Keratinocyte (primary cell): ENCODE measurements at regions not wholly inside any gene's neighbourhood (a gene's known extent, or its start where the extent isn't known, plus 50 kb on each side); places are given as distances from the start of the nearest gene placed in this dataset.

ENCODE experiments used
- DNase-seq: peaks from one replicate; pipeline ENCODE4 v3.0.0-alpha.2; 2011; ENCODE audit warnings: low read depth, missing footprints, low spot score
- FAIRE-seq: peaks from 2 replicates; lab custom pipeline; 2011; peaks lifted over from hg19 to GRCh38; lab: Jason Lieb, UNC
- H2AFZ ChIP-seq: 2 replicates; pipeline ENCODE4 v1.6.0; 2012; ENCODE audit warnings: low read length, control low read depth, inconsistent platforms; ENCODE audit not compliant: control insufficient read depth
- H3K27ac ChIP-seq: 2 replicates; pipeline ENCODE4 v1.5.1; 2011; ENCODE audit warnings: low read length; ENCODE audit not compliant: control insufficient read depth, insufficient read depth
- H3K27me3 ChIP-seq: 3 replicates; pipeline ENCODE4 v1.6.0; 2011; ENCODE audit warnings: low read length; ENCODE audit not compliant: control insufficient read depth, insufficient read depth; ENCODE audit errors: extremely low read depth
- H3K36me3 ChIP-seq, 2 experiments: 2 replicates in 1 of 2; 3 replicates in 1 of 2; pipeline ENCODE4 v1.5.1; 2011; ENCODE audit warnings: low read length in 2 of 2, mild to moderate bottlenecking in 1 of 2; ENCODE audit not compliant: control insufficient read depth in 2 of 2, insufficient read depth in 2 of 2; ENCODE audit errors: extremely low read depth in 1 of 2
- H3K4me1 ChIP-seq: 3 replicates; pipeline ENCODE4 v1.5.1; 2011; ENCODE audit warnings: low read length; ENCODE audit not compliant: control insufficient read depth, insufficient read depth; ENCODE audit errors: extremely low read depth
- H3K4me2 ChIP-seq: 3 replicates; pipeline ENCODE4 v1.6.0; 2011; ENCODE audit warnings: low read depth, low read length; ENCODE audit not compliant: control insufficient read depth, insufficient read depth; ENCODE audit errors: extremely low read depth
- H3K4me3 ChIP-seq, 3 experiments: fragments of 200-600 bp in 1 of 3; sonication (generic) in 1 of 3; 2 replicates in 2 of 3; 3 replicates in 1 of 3; pipeline ENCODE4 v1.5.1; 2011 to 2016; ENCODE audit warnings: low read length in 3 of 3, mild to moderate bottlenecking in 3 of 3, control low read depth in 2 of 3, inconsistent platforms in 1 of 3, low read depth in 1 of 3, mixed read lengths in 1 of 3, mixed run types in 1 of 3, moderate library complexity in 1 of 3; ENCODE audit not compliant: control insufficient read depth in 2 of 3, insufficient read depth in 2 of 3; ENCODE audit errors: extremely low read depth in 1 of 3
- H3K79me2 ChIP-seq: 2 replicates; pipeline ENCODE4 v1.6.0; 2012; ENCODE audit warnings: low read length; ENCODE audit not compliant: control insufficient read depth, insufficient read depth
- H3K9ac ChIP-seq: 3 replicates; pipeline ENCODE4 v1.6.0; 2011; ENCODE audit warnings: low read length; ENCODE audit not compliant: control insufficient read depth, insufficient read depth; ENCODE audit errors: extremely low read depth
- H3K9me1 ChIP-seq: 3 replicates; pipeline ENCODE4 v1.6.0; 2011; ENCODE audit warnings: low read length; ENCODE audit not compliant: control insufficient read depth, insufficient read depth; ENCODE audit errors: extremely low read depth
- H3K9me3 ChIP-seq: 2 replicates; pipeline ENCODE4 v1.5.1; 2012; ENCODE audit warnings: low read depth, low read length; ENCODE audit not compliant: control insufficient read depth
- H4K20me1 ChIP-seq: 3 replicates; pipeline ENCODE4 v1.6.0; 2011; ENCODE audit warnings: low read length; ENCODE audit not compliant: control insufficient read depth, insufficient read depth; ENCODE audit errors: extremely low read depth
- EZH2 ChIP-seq: IDR thresholded peaks from one replicate; pipeline ENCODE4 v1.6.1; 2012; ENCODE audit warnings: inconsistent platforms, mild to moderate bottlenecking, low read length, moderate library complexity
- dilution Hi-C: fragments of 300-500 bp; cut with MboI; formaldehyde crosslinking; loops from one replicate; pipeline ENCODE4 v1.7.0; 2020; ENCODE audit warnings: low sequenced_read_pairs; ENCODE audit not compliant: extremely low pct_ligation_motif_present
- TF ChIP-seq, protein P1 (sequence below), 3 experiments: IDR thresholded peaks in 1 of 3; conservative IDR thresholded peaks in 1 of 3; optimal IDR thresholded peaks in 1 of 3; 2 replicates in 2 of 3; 3 replicates in 1 of 3; pipeline versions ENCODE3 to v1.5.1; 2011; ENCODE audit warnings: low read length in 3 of 3, mild to moderate bottlenecking in 3 of 3, moderate library complexity in 2 of 3, control low read depth in 1 of 3, inconsistent platforms in 1 of 3; ENCODE audit not compliant: insufficient read depth in 2 of 3; ENCODE audit errors: extremely low read depth in 1 of 3

DNA sequence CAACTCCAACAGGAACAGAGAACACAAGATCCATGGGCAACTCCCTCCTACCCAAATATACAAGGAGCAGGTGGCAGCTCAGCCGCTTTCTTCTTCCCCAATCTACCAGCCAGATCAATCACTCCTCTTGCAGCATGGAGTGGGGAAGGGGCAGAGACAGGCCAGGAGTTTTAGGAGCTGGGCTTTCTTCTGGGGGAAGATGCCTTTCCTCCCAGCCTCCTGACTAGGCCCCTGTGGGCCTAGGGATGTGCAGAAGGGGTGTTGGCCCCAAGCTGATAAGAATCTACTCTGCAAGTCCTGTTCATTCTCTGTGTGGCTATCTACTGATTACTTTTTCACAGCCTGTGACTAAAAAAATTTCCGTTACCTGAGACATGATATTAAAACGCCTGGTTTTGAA is 189.0 kb downstream of the BCAS1 start:
- DNase-seq (no peak), FAIRE-seq (no peak)
- dilution Hi-C loops: no loop called here
- Histone ChIP-seq H2AFZ (no peak overlapping the region), H3K9me1 (no peaks in the 10 kb centered on the region), H3K9ac (no peak overlapping the region), H4K20me1 (no peaks in the 10 kb centered on the region), H3K4me2 (no peak overlapping the region), H3K79me2 (no peaks in the 10 kb centered on the region), H3K36me3 (no peaks in the 10 kb centered on the region), H3K9me3 (no peaks in the 10 kb centered on the region), H3K27ac (no peak overlapping the region), H3K27me3 (no peaks in the 10 kb centered on the region), H3K4me3 (no peak overlapping the region), H3K4me1 (peaks cover 2% of the 10 kb centered on the region)
- TF ChIP-seq, protein P1, sequence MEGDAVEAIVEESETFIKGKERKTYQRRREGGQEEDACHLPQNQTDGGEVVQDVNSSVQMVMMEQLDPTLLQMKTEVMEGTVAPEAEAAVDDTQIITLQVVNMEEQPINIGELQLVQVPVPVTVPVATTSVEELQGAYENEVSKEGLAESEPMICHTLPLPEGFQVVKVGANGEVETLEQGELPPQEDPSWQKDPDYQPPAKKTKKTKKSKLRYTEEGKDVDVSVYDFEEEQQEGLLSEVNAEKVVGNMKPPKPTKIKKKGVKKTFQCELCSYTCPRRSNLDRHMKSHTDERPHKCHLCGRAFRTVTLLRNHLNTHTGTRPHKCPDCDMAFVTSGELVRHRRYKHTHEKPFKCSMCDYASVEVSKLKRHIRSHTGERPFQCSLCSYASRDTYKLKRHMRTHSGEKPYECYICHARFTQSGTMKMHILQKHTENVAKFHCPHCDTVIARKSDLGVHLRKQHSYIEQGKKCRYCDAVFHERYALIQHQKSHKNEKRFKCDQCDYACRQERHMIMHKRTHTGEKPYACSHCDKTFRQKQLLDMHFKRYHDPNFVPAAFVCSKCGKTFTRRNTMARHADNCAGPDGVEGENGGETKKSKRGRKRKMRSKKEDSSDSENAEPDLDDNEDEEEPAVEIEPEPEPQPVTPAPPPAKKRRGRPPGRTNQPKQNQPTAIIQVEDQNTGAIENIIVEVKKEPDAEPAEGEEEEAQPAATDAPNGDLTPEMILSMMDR (optimal IDR thresholded peaks at IDR 0.05 in 1 of 3, IDR thresholded peaks at IDR 0.05 in 1 of 3, conservative IDR thresholded peaks at IDR 0.05 in 1 of 3; ENCODE audit: extremely low read depth in 1 of 3, insufficient read depth in 2 of 3, low read length in 3 of 3): no peak
- no peak for TF ChIP-seq EZH2

DNA sequence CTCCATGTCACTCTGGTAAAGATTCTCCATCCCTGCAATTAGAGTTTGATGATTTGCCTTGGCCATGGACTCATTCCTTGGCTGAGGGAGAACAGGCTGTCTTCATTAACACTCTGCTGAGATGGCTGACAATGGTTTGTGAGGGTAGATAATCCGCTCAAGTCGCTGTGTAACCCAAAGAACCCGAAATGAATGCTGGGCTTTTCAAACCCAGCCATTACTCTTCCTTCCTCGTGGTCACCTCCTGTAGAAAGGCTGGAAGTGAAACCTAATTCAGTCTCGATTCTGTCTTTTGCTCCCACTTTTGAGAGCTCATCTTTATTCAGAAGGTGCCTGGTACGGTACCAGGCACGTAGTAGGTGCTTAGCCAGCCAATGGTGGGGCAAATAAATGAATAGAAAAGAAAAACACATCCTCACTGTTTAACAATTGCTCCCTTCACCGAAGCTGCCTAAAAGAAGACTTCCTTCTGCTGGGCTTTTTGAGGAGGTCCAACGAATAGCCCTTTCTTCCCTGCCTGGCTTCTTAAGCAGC is 190.2 kb downstream of the BCAS1 start:
- TF ChIP-seq, protein P1 (optimal IDR thresholded peaks at IDR 0.05 in 1 of 3, IDR thresholded peaks at IDR 0.05 in 1 of 3, conservative IDR thresholded peaks at IDR 0.05 in 1 of 3; ENCODE audit: extremely low read depth in 1 of 3, insufficient read depth in 2 of 3, low read length in 3 of 3): no peak
- TF ChIP-seq EZH2: no peak
- Histone ChIP-seq H3K9me3 (no peaks in the 10 kb centered on the region), H3K36me3 (no peaks in the 10 kb centered on the region), H3K4me1 (no peaks in the 10 kb centered on the region), H3K27me3 (no peaks in the 10 kb centered on the region), H2AFZ (no peak overlapping the region), H3K9ac (no peak overlapping the region), H3K4me3 (no peak overlapping the region), H3K9me1 (no peaks in the 10 kb centered on the region), H3K79me2 (no peaks in the 10 kb centered on the region), H4K20me1 (no peaks in the 10 kb centered on the region), H3K27ac (no peak overlapping the region), H3K4me2 (no peak overlapping the region)
- dilution Hi-C loops: no loop called here
- FAIRE-seq (no peak), DNase-seq (no peak)
